ENCODE measurements at regions not wholly inside any gene's neighbourhood (a gene's known extent, or its start where the extent isn't known, plus 50 kb on each side); places are given as distances from the start of the nearest gene placed in this dataset.

- TF ChIP-seq CTCF (conservative IDR thresholded peaks at IDR 0.05; ENCODE audit: low read depth, low read length) (no peak), EZH2 (IDR thresholded peaks at IDR 0.05; ENCODE audit: low read length, unreplicated experiment) (no peak)
Measured at GRCh38 chr16:72551649-72552048, 379.7 kb upstream of the PMFBP1 start.
